ENCODE measurements at regions not wholly inside any gene's neighbourhood (a gene's known extent, or its start where the extent isn't known, plus 50 kb on each side); places are given as distances from the start of the nearest gene placed in this dataset.

DNA sequence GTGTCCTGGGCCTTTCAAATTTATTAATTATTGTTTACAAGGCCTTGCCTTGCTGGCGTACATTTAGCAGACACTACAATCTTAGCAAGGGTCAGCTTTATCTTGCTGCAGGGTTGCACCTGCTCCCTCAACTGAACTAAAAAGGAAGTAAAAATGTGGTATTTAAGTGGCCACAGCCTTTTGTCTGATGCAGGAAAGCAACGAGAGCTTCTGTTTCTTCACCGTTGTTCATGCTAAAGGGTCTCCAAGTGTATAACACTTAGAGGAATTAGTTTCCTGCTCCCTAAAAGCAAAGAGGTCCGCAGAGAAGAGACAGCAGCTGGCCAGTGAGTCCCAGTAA is 62.8 kb upstream of the EGLN3 start:
- TF ChIP-seq, protein P1, sequence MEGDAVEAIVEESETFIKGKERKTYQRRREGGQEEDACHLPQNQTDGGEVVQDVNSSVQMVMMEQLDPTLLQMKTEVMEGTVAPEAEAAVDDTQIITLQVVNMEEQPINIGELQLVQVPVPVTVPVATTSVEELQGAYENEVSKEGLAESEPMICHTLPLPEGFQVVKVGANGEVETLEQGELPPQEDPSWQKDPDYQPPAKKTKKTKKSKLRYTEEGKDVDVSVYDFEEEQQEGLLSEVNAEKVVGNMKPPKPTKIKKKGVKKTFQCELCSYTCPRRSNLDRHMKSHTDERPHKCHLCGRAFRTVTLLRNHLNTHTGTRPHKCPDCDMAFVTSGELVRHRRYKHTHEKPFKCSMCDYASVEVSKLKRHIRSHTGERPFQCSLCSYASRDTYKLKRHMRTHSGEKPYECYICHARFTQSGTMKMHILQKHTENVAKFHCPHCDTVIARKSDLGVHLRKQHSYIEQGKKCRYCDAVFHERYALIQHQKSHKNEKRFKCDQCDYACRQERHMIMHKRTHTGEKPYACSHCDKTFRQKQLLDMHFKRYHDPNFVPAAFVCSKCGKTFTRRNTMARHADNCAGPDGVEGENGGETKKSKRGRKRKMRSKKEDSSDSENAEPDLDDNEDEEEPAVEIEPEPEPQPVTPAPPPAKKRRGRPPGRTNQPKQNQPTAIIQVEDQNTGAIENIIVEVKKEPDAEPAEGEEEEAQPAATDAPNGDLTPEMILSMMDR (conservative IDR thresholded peaks at IDR 0.05 in 1 of 2, IDR thresholded peaks at IDR 0.05 in 1 of 2; ENCODE audit: low read depth in 1 of 2, low read length in 2 of 2): no peak
- TF ChIP-seq EZH2 (IDR thresholded peaks at IDR 0.05; ENCODE audit: low read length, missing control alignments): no peak
